ENCODE measurements at regions not wholly inside any gene's neighbourhood (a gene's known extent, or its start where the extent isn't known, plus 50 kb on each side); places are given as distances from the start of the nearest gene placed in this dataset.
"Not testable (repeated sequence)": the region's sequence is repeated elsewhere in the genome, so short reads cannot be mapped to it uniquely, and the experiment has no call there.

- not testable (repeated sequence) for TF ChIP-seq CTCF (conservative IDR thresholded peaks at IDR 0.05; ENCODE audit: low read depth, low read length); EZH2 (IDR thresholded peaks at IDR 0.05; ENCODE audit: borderline replicate concordance, low read depth, low read length, poor library complexity, severe bottlenecking)
These were observed 68.5 kb upstream of the ID2 start for GRCh38 chr2:8613207-8613999.
